HEK293 (cell line): ENCODE measurements at regions not wholly inside any gene's neighbourhood (a gene's known extent, or its start where the extent isn't known, plus 50 kb on each side); places are given as distances from the start of the nearest gene placed in this dataset.
"Not testable (repeated sequence)": the region's sequence is repeated elsewhere in the genome, so short reads cannot be mapped to it uniquely, and the experiment has no call there.

Source experiments
- CTCF ChIA-PET: fragments of 350-600 bp; formaldehyde crosslinking; extraction: SDS; loops from one replicate; lab custom pipeline; 2021; ENCODE audit warnings: antibody characterized with exemption; lab: Yijun Ruan, JAX
- POLR2A ChIA-PET: fragments of 300-600 bp; formaldehyde crosslinking; extraction: SDS; loops from one replicate; lab custom pipeline; 2020; ENCODE audit warnings: antibody characterized with exemption, inconsistent platforms; lab: Yijun Ruan, JAX
- H3K27ac ChIP-seq: fragments of 200-500 bp; sonication (Bioruptor generic); 2 replicates; pipeline ENCODE4 v1.5.1; 2014; ENCODE audit warnings: low read depth, low read length, control low read depth, inconsistent platforms; ENCODE audit errors: extremely low read depth
- H3K36me3 ChIP-seq, 2 experiments: fragments of 200-500 bp in 1 of 2; sonication (Bioruptor generic) in 1 of 2; 1 replicate in 1 of 2; 2 replicates in 1 of 2; pipeline ENCODE4 v1.5.1; 2014 to 2017; ENCODE audit warnings: inconsistent platforms in 2 of 2, low read length in 2 of 2; ENCODE audit not compliant: control insufficient read depth in 2 of 2, insufficient read depth in 1 of 2
- H3K4me1 ChIP-seq: fragments of 200-500 bp; sonication (Bioruptor generic); 2 replicates; pipeline ENCODE4 v1.5.1; 2014; ENCODE audit warnings: mild to moderate bottlenecking, low read length, inconsistent platforms; ENCODE audit not compliant: control insufficient read depth, insufficient read depth
- H3K4me3 ChIP-seq: 2 replicates; pipeline ENCODE4 v1.5.1; 2011; ENCODE audit warnings: low read depth, mild to moderate bottlenecking, control low read depth, low read length, moderate library complexity
- H3K9me3 ChIP-seq: fragments of 200-500 bp; sonication (Bioruptor generic); 2 replicates; pipeline ENCODE4 v1.5.1; 2014; ENCODE audit warnings: low read depth, low read length, inconsistent platforms; ENCODE audit not compliant: control insufficient read depth, insufficient read depth
- BCL11B ChIP-seq: fragments of 450-650 bp; formaldehyde crosslinking; IDR thresholded peaks from 2 replicates; pipeline ENCODE4 v1.5.1; 2016; ENCODE audit warnings: low read depth, missing biosample characterization, missing genetic modification characterization
- GLIS1 ChIP-seq: fragments of 450-650 bp; formaldehyde crosslinking; IDR thresholded peaks from 2 replicates; pipeline ENCODE4 v1.5.1; 2016; ENCODE audit warnings: missing biosample characterization, missing genetic modification characterization
- PRDM6 ChIP-seq: fragments of 450-650 bp; formaldehyde crosslinking; IDR thresholded peaks from 2 replicates; pipeline ENCODE4 v1.5.1; 2017; ENCODE audit warnings: missing biosample characterization, missing genetic modification characterization
- SETDB1 ChIP-seq: IDR thresholded peaks from one replicate; pipeline ENCODE4 v1.6.1; 2017; ENCODE audit warnings: mild to moderate bottlenecking, low read length, moderate library complexity, mixed read lengths; ENCODE audit not compliant: insufficient read length
- ZBTB11 ChIP-seq: fragments of 450-650 bp; formaldehyde crosslinking; conservative IDR thresholded peaks from 2 replicates; pipeline ENCODE4 v1.5.1; 2016; ENCODE audit warnings: low read depth, missing biosample characterization, missing genetic modification characterization
- ZBTB44 ChIP-seq: fragments of 450-650 bp; IDR thresholded peaks from 2 replicates; pipeline ENCODE4 v1.5.1; 2018; ENCODE audit warnings: missing biosample characterization, mild to moderate bottlenecking, missing genetic modification characterization
- ZBTB48 ChIP-seq: fragments of 450-650 bp; formaldehyde crosslinking; IDR thresholded peaks from 2 replicates; pipeline ENCODE4 v1.5.1; 2016; ENCODE audit warnings: missing biosample characterization, missing genetic modification characterization
- ZFP37 ChIP-seq: fragments of 450-650 bp; formaldehyde crosslinking; IDR thresholded peaks from 2 replicates; pipeline ENCODE4 v1.5.1; 2016; ENCODE audit warnings: missing biosample characterization, missing genetic modification characterization
- ZFP69B ChIP-seq: fragments of 450-650 bp; formaldehyde crosslinking; IDR thresholded peaks from 2 replicates; pipeline ENCODE4 v1.5.1; 2016; ENCODE audit warnings: missing biosample characterization, missing genetic modification characterization
- ZNF169 ChIP-seq: fragments of 450-650 bp; formaldehyde crosslinking; IDR thresholded peaks from 2 replicates; pipeline ENCODE4 v1.5.1; 2016; ENCODE audit warnings: missing biosample characterization, missing genetic modification characterization
- ZNF311 ChIP-seq: fragments of 450-650 bp; formaldehyde crosslinking; IDR thresholded peaks from 2 replicates; pipeline ENCODE4 v1.5.1; 2017; ENCODE audit warnings: missing biosample characterization, missing genetic modification characterization, borderline replicate concordance
- ZNF354C ChIP-seq: fragments of 450-650 bp; formaldehyde crosslinking; IDR thresholded peaks from 2 replicates; pipeline ENCODE4 v1.5.1; 2016; ENCODE audit warnings: missing biosample characterization, missing genetic modification characterization, low read depth, borderline replicate concordance
- ZNF404 ChIP-seq: fragments of 450-650 bp; formaldehyde crosslinking; IDR thresholded peaks from 2 replicates; pipeline ENCODE4 v1.5.1; 2017; ENCODE audit warnings: missing biosample characterization, missing genetic modification characterization
- ZNF529 ChIP-seq: fragments of 450-650 bp; formaldehyde crosslinking; IDR thresholded peaks from 2 replicates; pipeline ENCODE4 v1.5.1; 2017; ENCODE audit warnings: missing genetic modification characterization, missing biosample characterization; ENCODE audit not compliant: insufficient replicate concordance
- ZNF580 ChIP-seq: fragments of 450-650 bp; formaldehyde crosslinking; IDR thresholded peaks from 2 replicates; pipeline ENCODE4 v1.5.1; 2016; ENCODE audit warnings: missing biosample characterization, missing genetic modification characterization
- ZNF837 ChIP-seq: fragments of 450-650 bp; formaldehyde crosslinking; IDR thresholded peaks from 2 replicates; pipeline ENCODE4 v1.5.1; 2016; ENCODE audit warnings: missing biosample characterization, missing genetic modification characterization
- TF ChIP-seq, protein P1 (sequence below): fragments of 450-650 bp; formaldehyde crosslinking; IDR thresholded peaks from 2 replicates; pipeline ENCODE4; 2016; ENCODE audit warnings: missing biosample characterization, missing genetic modification characterization

DNA sequence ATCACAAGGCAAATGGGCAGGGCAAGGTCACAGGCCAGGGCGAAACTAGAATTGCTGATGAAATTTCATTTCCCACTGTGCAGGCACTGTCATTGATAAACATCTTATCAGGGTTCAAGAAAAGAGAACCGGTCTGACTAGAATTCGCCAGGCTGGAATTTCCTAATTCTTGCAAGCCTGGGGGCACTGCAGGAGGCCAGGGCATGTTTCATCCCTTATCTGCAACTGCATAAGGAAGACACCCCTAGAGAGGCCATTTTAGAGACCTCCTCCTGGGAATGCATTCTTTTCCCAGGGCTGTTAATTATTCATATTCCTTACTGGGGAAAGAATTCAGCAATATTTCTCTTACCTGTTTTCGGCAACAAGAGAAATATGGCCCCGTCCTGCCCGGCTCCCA, 266.2 kb upstream of the CYLC2 start:
- Histone ChIP-seq H3K36me3 (no peaks in the 10 kb centered on the region), H3K27ac (no peak overlapping the region), H3K4me1 (no peaks in the 10 kb centered on the region), H3K9me3 (no peaks in the 10 kb centered on the region), H3K4me3 (no peak overlapping the region)
- TF ChIP-seq SETDB1 = peak; percentile 21
- TF ChIP-seq ZNF311 = no peak
- ChIA-PET POLR2A (no interaction called here), CTCF (no interaction called here)

DNA sequence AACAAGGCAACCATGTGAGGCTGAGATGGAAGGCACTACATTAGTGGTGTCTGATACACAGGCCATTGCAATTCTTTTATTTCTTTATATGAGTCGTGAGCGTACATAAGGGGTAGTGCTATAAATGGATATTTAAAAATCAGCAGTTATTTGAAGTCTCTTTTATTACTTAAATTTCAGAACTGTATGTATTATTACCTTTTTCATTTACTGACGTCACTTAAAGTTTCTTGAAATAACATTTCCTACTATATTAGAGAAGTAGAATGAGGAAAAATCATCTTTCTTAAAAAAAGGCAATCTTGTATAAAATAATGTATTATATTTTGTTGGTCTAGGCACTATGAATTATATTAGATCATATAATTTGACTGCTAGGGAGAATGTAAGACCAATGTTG, 280.9 kb upstream of the CYLC2 start:
- POLR2A ChIA-PET = no interaction called here

DNA sequence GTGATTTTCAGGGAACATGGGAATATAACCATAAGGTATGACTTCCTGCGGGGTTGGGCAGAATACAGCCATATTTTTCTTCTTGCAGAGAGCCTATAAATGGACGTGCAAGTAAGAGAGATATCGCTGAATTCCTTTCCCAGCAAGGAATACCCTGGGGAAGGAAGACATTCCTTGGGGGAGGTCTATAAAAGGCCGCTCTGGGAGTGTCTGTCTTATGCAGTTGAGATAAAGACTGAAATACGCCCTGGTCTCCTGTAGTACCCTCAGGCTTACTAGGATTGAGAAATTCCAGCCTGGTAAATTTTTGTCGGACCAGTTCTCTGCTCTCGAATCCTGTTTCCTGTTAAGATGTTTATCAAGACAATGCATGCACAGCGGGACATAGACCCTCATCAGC, 282.2 kb upstream of the CYLC2 start:
- H3K9me3 ChIP-seq, POLR2A ChIA-PET, H3K36me3 ChIP-seq, H3K27ac ChIP-seq, CTCF ChIA-PET, H3K4me3 ChIP-seq, H3K4me1 ChIP-seq: not testable (repeated sequence)

More for the DNA sequence above, 280.9 kb upstream of the CYLC2 start:
- Histone ChIP-seq H3K4me3 (no peak overlapping the region), H3K9me3 (no peaks in the 10 kb centered on the region), H3K36me3 (no peaks in the 10 kb centered on the region), H3K4me1 (no peaks in the 10 kb centered on the region)
- CTCF ChIA-PET = no interaction called here
- TF ChIP-seq ZBTB44 (tag by site-specific recombination) (no peak), ZNF404 (no peak), BCL11B (no peak), ZBTB48 (tag by site-specific recombination) (no peak), ZFP69B (tag by site-specific recombination) (no peak), GLIS1 (tag by site-specific recombination) (no peak), ZNF169 (tag by site-specific recombination) (no peak), ZNF837 (tag by site-specific recombination) (no peak), ZNF580 (tag by site-specific recombination) (no peak), PRDM6 (tag by site-specific recombination) (no peak), ZNF354C (no peak), ZFP37 (tag by site-specific recombination) (no peak), ZBTB11 (tag by site-specific recombination) (no peak), ZNF529 (no peak)
- TF ChIP-seq, protein P1, sequence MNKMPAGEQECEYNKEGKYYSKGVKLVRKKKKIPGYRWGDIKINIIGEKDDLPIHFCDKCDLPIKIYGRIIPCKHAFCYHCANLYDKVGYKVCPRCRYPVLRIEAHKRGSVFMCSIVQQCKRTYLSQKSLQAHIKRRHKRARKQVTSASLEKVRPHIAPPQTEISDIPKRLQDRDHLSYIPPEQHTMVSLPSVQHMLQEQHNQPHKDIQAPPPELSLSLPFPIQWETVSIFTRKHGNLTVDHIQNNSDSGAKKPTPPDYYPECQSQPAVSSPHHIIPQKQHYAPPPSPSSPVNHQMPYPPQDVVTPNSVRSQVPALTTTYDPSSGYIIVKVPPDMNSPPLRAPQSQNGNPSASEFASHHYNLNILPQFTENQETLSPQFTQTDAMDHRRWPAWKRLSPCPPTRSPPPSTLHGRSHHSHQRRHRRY (tag by site-specific recombination) = no peak
- TF ChIP-seq, all 188 proteins: peak for 0
- no peak overlapping the region for H3K27ac ChIP-seq
